NCI-H460 (cell line): ENCODE measurements at regions not wholly inside any gene's neighbourhood (a gene's known extent, or its start where the extent isn't known, plus 50 kb on each side); places are given as distances from the start of the nearest gene placed in this dataset.

Experiments
- DNase-seq: peaks from one replicate; pipeline ENCODE4 v3.0.0-alpha.2; 2016; ENCODE audit warnings: low read depth; ENCODE audit errors: extremely low read depth

DNA sequence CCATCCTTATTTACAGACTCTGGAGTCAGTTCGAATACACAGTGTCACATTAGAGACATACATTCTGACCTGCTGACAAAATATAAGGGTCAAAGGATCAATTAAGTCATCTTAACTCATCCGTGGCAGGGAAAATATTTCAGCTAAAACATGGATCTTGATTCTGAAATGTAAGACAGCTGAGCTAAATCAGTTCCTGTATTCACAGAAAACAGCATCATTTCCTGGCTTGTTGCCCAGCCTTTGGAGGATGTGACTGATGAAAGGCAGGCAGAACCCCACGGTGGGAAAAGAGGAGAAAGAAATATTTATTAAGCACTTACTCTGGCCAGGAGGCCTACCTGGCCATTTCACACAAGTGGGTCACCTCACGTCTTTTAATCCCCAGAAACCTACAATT lies 101.9 kb downstream of the GAS2L3 start:
- DNase-seq = no peak

DNA sequence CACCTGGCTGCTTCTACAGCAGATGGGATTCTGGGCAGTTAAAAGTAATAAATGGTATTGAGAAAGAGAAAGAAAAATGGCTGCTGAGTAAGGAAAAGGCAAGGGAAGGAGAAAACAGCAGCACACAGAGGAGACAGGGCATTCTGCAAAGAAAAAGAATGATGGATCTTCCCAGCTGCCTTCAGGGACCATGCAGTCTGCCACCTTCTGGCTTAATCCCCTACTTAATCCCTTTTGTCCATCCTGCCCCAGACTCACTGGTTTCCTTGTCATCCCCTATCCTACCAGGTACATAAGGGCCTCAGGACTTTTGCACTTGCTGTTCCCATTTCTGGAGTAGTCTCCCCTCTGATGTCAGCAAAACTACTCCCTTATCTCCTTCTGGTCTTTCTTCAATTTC lies 107.6 kb downstream of the GAS2L3 start:
- DNase-seq = no peak

DNA sequence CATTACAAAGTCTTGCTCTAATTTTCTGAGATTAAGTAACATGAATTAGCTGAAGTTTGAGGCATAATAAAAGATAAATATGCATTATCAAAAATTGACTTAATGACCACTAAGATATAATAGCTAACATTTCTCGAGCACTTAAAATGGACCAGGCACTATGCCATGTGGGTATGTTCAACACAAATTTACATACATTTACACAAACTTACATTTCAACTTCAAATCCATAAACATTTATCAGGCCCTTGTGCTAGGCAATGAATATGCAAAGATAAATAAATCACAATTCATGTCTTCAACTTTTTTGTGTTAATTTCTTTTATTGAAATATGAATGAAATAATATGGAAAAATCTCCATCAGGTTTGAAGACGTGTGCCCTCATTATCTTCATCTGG lies 108.7 kb downstream of the GAS2L3 start:
- DNase-seq = no peak

DNA sequence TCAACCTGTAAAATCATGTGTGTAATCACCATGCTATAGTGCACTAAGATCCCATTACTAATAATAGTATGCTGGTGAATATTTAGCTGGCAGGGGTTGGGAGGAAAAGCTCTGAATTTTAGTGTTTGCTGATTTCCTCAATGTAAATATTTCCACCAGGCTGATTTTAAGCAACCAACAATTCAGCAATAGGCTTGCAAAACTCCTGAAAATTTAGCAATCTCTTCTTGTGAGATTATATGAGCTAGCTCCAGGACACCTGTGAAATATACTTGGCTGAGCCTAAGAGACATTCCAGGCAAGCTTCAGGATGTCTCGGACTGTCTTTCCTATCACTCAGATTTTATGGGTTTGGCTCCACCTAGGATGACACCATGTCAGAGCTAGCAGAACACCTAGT lies 106.9 kb upstream of the ANO4 start:
- no peak for DNase-seq

DNA sequence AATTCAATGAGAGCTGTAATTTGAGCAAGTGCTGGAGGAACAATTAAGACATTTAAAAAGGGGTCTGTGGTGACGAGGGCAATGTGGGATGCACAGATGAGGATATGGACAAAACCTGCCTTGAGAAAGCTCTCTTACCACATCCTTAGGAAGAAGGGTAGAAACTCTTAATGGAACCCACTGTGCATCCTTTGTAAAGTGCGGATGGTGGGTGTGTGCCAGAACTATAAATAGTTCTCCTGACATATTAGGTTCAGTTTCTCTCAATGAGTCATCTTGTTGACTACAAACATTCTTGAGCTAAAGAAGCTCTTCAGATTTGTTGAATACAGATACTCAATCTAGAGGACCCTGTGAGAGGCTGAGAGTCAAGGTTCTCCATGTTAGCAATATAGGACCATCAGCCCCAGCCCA lies 106.1 kb upstream of the ANO4 start:
- DNase-seq = no peak

DNA sequence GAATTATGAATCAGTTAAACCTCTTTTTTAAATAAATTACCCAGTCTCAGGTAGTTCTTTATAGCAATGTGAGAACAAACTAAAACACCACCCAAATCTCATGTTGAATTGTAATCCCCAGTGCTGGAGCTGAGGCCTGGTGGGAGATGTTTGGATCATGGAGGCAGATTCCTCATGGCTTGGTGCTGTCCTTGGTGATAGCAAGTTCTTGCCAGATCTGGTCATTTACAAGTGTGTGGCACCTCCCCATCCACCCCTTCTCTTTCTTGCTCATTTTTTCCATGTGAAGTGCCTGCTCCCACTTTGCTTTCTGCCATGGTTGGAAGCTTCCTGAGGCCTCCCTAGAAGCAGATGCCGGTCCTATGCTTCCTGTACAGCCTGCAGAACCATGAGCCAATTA lies 102.1 kb upstream of the ANO4 start:
- DNase-seq = no peak

DNA sequence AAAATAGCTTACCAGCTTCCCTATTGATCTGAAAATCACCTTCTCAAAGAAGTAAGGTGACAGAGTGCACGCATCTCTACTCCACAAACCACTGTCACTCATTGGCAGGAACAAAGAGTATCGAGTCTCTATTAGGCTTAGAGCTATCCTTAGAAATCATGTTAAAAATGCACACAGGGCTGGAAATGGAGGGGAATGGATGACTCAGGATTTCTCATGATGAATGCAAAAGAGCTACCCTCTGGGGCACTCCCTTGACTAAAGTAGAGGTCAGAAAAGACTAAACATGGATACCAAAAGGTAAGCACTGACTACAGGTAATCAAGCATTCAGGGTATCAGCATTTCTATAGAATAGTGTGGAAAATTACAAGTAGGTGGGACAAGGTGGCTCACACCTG lies 96.1 kb upstream of the ANO4 start:
- DNase-seq = no peak

DNA sequence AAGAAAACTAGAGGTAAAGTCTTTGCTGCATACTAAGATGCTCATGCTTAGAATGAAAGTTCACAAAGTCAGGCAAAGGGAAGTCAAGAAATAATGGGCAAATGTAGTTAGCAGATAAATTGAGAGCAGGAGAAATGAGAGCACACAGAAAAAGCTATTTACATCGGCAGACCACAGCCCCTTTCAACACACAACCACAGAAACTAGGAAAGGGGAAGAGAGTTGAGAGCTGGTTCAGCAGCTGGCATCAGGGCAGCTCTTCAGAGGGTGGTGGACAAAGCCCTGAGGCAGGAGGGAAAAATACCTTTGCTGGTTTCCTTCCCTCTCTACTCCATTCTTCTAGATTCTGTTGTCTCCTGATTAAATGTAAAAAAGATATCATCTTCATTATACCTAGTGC lies 95.4 kb upstream of the ANO4 start:
- no peak for DNase-seq

DNA sequence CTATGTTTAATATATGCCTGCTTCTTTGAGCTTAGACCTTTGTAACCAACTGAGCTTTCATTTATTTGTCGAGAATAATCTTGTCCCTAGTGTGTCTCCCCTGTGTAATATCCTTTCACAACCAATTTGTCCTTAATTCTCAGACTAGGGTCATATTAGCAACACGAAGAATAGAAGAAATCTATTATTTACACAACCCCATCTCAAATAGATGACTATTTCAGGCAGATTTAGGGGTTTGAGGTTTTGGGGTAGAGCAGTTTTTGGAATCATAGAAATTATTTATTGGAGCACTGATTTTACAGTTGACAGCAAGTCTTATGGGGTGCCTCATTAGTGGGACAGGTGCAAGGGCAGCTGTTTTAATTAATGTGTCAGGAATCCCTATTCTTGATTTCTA lies 91.2 kb upstream of the ANO4 start:
- no peak for DNase-seq

DNA sequence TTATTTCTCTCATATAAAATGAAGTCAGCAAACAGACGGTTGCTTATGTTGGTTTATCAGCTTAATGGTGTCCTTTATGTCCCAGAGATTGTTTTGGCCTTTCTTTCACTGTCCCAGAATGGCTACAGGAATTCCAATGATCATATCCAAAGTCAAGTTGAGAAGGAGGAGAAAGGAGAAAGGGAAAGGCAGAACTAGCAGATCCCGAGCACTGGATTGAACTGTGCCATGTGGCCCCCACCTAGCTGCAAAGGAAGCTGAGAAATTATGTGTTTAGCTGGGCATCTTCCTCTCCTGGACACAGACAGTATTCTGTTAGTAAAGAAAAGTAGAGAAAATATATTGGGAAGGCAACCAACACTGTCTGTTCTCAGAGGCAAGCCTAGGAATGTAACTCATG lies 90.7 kb upstream of the ANO4 start:
- DNase-seq = no peak

DNA sequence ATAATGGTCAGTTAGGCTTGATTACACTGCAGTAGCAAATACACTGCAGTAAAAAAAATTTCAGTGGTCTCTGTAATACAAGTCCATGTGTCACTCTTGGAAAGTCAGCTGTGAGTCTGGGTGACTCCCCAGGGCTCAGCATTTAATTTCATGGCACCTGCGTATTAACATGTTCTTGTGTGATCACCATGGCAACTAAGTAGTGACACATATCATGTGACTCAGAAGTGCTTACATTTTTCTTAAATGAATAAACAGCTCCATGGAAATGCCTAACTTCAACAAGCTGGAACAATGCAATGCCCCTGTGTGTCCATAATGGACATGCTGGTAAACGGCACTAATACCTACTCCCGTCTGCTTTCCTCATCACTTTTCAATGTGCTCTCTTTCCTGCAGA lies 88.5 kb upstream of the ANO4 start:
- no peak for DNase-seq

DNA sequence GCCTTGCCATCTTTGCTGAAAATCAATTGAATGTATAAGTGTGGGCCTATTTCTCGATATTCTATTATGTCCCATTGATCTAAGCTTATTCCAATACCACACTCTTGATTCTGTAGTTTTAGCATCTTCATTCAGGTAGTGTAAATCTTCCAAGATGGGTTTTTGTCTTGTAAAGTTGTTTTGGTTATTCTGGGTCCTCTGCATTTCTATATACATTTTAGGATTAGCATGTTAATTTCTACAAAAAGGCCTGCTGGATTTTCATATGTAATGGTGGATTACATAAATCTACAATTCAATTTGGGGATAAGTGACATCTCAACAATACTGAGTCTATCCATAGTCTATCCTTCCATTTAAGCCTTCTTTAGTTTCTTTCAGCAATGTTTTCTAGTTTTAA lies 86.0 kb upstream of the ANO4 start:
- no peak for DNase-seq

DNA sequence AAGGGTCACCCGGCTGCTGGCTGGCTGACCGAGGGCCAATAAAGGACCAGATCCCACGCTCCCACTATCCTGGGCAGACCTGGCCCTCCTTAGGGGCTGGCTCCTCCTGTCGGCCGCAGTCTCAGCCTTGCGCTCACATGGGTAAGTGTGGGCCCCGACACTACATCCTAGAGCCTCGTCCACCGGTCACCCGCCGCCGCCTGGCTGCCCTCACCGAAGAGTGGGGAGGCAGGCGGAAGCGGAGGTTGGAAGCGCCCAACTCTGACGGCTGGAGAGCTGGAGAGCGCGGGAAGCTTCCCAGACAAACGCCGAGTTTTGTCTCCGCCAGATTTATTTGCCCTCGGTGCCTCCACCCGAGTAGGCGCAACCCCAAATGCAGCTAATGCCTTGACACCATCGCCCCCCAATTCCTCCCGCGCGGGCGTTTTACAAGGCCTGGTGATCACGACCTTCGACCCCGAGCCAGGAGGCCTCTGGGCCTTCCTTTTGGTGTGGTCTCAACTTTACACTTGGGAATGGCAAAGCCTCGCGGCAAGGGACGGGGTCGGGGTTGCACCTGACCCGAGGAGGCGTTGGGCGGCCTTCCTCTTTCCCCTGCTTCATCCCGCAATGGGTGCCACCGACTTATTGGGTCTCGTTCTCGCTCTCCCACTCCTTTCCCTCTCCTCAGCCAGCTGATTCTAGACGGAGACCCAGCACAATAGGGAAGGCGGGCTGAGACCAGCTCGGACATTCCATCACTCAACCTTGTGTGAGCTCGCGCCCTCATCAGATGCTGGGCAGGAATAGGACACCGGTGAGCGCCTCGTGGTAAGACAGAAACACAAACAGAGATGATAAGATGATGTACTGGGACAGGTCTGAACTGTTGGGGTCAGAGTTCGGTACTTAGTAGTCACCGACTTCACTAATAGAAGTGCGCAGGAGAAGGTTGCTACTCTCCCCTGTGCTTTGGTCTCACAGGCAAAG lies 78.3 kb upstream of the ANO4 start:
- DNase-seq = no peak

DNA sequence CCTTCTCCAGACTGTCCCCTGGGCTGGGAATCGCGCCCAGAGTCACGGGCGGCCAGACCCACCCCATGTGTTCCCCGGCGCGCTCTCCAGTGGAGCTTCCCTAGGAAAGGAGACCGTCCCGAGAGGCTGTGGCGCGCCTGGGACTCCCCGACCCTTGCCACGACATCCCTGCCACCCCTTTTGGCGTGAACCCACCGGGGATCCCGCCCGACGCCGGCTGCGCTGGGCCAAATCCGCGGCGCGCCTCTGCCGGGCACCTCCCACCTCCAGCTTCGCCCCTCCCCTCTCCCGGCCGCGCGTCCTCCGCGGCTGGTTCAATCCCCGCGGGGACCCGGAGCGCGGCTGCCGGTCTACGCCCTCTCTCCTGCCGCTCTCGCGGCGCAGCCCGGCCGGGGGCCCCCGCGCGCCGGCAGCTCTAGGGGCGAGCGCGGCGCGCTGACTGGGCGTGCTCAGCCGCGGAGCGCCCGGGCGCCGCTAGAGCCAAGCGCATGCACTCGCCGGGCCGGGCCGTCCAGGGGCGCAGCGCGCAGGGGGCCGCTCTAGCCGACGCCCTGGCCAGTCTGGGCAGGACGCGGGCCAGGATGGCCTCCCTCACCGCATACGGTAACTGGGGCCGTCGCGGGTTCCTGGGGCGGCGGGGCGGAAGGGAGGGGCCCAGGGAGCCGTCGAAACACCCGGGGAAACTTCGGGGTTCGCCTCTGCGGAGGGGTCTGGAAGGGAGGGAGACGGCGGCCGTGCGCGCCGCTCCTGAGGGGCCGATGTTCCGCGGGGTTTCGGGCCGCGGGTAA lies 77.4 kb upstream of the ANO4 start:
- DNase-seq = no peak

DNA sequence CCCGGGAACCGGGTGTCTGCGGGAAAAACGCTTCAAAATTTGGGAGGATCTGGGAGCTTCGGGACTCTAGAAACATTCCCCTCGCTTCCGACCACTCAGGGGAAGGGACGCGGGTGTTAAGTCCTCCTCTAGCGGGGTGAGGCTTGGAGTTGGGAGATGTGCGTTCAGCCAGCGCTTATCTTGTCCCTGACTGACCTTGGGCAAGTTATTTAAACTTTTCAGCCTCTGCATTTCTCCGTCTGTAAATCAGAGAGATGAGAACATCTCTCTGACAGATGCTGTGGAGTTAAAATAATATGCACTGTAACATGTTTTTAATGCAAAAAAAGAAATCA lies 76.9 kb upstream of the ANO4 start:
- no peak for DNase-seq

DNA sequence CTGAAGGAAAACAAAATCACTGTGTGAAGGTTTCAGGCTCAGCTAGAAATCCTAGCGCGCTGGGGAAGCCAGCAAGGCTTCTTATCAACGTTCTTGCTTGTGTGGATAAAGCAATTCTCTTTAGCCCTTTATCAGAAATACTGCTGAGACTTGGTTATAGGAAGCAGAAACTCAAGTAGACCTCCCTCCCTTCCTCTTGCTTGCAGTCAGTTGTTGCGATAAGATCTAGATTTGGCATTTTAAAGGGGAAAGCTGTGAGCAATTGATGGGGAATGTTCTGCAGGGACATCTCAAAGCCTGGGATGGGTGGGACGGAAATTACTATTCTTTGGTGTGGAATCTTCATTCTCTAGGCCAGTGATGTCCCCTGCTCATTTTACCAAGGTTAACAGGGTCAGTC lies 76.4 kb upstream of the ANO4 start:
- DNase-seq = no peak

DNA sequence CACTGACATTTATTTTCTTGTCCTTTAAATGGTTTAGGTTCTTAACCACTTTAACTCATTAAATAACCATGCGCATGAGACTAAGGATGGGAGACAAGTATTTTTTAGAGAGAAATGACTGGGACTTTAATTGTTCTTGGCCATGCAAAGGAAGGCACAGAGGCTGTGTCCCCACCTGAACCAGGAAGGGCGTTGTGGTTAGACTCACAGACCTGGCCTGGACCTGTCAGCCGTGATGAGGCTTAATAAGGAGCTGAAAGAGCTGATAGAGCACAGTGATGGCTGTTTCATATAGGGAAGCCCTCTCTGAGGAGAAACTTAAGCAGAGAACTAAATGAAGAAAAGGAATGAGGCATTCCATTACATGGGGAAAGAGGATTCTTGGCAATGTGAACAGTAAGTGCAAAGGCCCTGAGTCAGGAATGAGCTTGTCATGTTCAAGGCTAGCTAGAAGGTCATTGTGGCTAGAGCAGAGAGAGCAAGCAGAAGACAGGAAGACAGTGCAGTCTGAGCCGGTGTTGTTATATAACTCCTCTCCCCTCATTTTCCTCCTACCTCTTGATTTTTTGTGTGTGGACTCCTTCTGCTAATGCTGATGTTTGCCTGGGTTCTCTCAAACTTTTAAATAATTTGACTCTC lies 74.4 kb upstream of the ANO4 start:
- no peak for DNase-seq

DNA sequence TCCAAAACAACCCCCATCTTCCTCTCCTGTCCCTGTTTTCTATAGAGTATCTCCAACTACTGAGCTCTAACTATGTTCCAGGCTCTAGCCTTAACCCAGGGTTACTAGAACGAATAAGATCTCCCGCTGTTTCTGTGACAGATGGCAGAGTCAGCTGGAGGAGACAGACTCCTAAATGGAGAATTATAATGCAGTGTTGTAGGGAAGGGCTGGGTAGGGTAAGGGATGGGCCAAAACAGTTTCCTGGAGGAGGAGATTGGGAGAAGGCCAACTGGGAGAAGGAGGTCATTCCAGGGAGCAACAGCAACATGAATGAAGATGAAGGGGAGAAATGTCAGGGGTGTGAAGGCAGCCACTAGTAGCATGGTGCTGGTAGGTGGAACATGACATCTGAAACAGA lies 73.4 kb upstream of the ANO4 start:
- no peak for DNase-seq

DNA sequence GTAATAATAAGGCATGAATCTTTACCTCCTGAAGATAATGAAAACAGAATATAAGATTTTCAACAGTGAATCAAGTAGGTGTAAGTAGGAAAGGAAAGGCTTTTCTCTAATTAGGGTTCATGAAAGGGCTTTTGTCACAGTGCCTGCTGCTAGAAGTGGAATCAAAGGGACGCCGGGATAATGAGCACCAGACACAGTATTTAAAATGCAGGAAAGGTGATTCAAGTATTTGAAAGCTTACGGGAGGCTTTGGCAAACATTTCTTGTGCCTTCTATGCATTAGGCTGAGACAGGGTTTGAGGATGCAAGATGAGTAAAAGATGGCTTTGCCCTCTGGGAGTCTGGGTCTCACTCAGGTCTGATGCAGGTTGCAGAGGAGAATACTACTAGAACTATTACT lies 70.5 kb upstream of the ANO4 start:
- DNase-seq = no peak

DNA sequence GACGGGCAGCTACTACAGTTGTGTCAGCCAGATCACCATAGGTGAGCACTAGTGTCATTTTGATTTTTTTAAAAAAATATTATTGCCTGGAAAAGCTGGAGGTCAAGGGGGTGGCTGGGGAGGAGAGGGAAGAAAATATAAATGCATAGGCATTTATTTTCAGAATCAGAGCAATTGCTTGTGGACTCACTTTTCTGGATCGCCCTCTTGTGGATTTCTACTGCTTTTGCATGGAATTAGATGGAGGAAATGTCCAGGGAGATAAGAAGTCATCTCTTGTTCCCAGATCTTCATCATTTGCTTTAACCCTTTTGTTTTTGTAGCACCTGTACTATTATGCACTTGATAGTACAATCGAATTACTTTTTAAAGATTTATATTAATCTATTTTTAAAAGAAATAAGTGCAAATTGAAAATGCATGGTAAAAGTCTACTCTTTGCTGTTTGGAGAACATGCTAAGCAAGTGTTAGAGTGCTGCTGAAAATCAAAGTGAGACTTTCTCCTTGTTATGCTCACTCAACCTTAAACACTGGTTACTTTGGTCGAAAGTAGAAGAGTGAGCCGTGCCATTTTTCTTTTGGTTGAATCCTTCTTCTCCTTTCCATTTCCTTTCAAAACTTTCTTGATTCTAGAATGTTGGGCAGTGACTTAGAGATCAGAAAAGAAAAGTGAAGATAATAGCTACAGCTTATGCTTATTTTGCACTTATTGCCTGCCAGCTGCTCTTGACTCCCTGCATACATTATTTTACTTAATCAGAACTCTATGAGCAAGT lies 60.6 kb upstream of the ANO4 start:
- peak; percentile 31 for DNase-seq

DNA sequence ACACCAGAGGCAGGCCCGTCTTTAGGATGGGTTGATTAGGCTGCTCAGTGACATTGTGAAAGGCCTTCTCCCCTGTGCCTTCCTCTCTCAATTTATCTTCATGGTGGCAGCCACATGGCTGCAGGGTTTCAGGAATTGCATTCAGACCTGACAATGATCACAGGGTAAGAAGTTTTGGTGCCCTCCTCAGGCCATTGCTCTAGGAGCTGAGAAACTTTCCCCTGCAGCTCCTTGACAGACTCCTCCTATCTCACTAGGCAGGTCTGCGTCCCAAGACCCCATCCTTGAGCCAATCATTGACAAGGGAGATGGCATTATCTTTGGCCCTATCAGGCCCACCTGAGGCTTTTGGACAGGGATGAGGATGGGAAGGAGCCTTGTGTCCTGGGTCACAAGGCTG lies 57.4 kb upstream of the ANO4 start:
- DNase-seq = no peak
